ENCODE measurements at regions not wholly inside any gene's neighbourhood (a gene's known extent, or its start where the extent isn't known, plus 50 kb on each side); places are given as distances from the start of the nearest gene placed in this dataset.

- ChIA-PET CTCF (no interaction called here), POLR2A (no interaction called here)
- no peak for DNase-seq (ENCODE audit: extremely low spot score)
- no peak for TF ChIP-seq CTCF (IDR thresholded peaks at IDR 0.05; ENCODE audit: control extremely low read depth, extremely low read depth, low read depth, missing control alignments)
Measured at GRCh38 chr6:167533851-167534250, 209.0 kb downstream of the TTLL2 start.

GRCh38 chr6:167537816-167538215 lies 212.9 kb downstream of the TTLL2 start:
- TF ChIP-seq CTCF (IDR thresholded peaks at IDR 0.05; ENCODE audit: control extremely low read depth, extremely low read depth, low read depth, missing control alignments), result no peak
- DNase-seq (ENCODE audit: extremely low spot score), result no peak
- POLR2A ChIA-PET, result no interaction called here
- CTCF ChIA-PET, result no interaction called here

GRCh38 chr6:167538746-167539145 lies 213.9 kb downstream of the TTLL2 start:
- ChIA-PET CTCF (no interaction called here), POLR2A (no interaction called here)
- DNase-seq (ENCODE audit: extremely low spot score), result no peak
- TF ChIP-seq CTCF (IDR thresholded peaks at IDR 0.05; ENCODE audit: control extremely low read depth, extremely low read depth, low read depth, missing control alignments), result no peak

GRCh38 chr6:167540796-167541195 lies 215.9 kb downstream of the TTLL2 start:
- no peak for TF ChIP-seq CTCF (IDR thresholded peaks at IDR 0.05; ENCODE audit: control extremely low read depth, extremely low read depth, low read depth, missing control alignments)
- POLR2A ChIA-PET, result no interaction called here
- CTCF ChIA-PET, result no interaction called here
- DNase-seq (ENCODE audit: extremely low spot score), result no peak

GRCh38 chr6:167541544-167541943 lies 216.7 kb downstream of the TTLL2 start:
- DNase-seq (ENCODE audit: extremely low spot score), result no peak
- ChIA-PET CTCF (no interaction called here), POLR2A (no interaction called here)
- no peak for TF ChIP-seq CTCF (IDR thresholded peaks at IDR 0.05; ENCODE audit: control extremely low read depth, extremely low read depth, low read depth, missing control alignments)

GRCh38 chr6:167543602-167544497 lies 219.0 kb downstream of the TTLL2 start:
- TF ChIP-seq CTCF (IDR thresholded peaks at IDR 0.05; ENCODE audit: control extremely low read depth, extremely low read depth, low read depth, missing control alignments), result no peak
- no peak for DNase-seq (ENCODE audit: extremely low spot score)
- ChIA-PET POLR2A (no interaction called here), CTCF (interaction anchor here (1.4 to 1.5 kb wide), 2 partner anchors 11 to 18 kb away, joined by 3 to 4 read pairs; no protein-coding TSS in a partner anchor)

Measured in GM10248 (cell line).